ENCODE measurements at regions not wholly inside any gene's neighbourhood (a gene's known extent, or its start where the extent isn't known, plus 50 kb on each side); places are given as distances from the start of the nearest gene placed in this dataset.

DNA sequence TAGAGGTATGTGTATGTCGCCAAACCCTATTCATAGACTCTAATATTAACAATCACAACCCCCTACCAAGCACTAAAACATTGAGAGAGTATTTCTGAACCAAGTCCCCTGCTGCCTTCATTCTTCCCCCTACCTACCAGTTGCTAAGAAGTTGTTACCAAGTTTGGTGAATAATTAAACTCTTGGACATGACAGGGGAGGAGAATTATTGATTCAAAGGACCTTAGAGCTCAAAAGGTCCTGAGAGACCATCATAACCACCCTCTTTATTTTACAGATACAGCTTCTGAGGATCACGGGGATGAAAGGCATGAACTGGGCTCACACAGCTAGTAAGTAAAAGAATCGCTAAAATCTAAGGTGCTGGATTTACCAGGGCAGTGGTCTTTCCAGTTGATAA lies 204.1 kb downstream of the PIK3C3 start:
- TF ChIP-seq CTCF (IDR thresholded peaks at IDR 0.05; ENCODE audit: control insufficient read depth, insufficient read depth, low read depth, low read length, missing control alignments) = no peak
- DNase-seq (ENCODE audit: low read depth) = no peak
- no peak overlapping the region for H3K4me3 ChIP-seq (ENCODE audit: control insufficient read depth, low read depth, low read length)

- TF ChIP-seq CTCF (IDR thresholded peaks at IDR 0.05; ENCODE audit: control insufficient read depth, insufficient read depth, low read depth, low read length, missing control alignments) = no peak
- no peak overlapping the region for H3K4me3 ChIP-seq (ENCODE audit: control insufficient read depth, low read depth, low read length)
- DNase-seq (ENCODE audit: low read depth) = no peak
Measured at GRCh38 chr18:42163321-42163720, 208.3 kb downstream of the PIK3C3 start.

- no peak for DNase-seq (ENCODE audit: low read depth)
- H3K4me3 ChIP-seq (ENCODE audit: control insufficient read depth, low read depth, low read length) = no peak overlapping the region
- no peak for TF ChIP-seq CTCF (IDR thresholded peaks at IDR 0.05; ENCODE audit: control insufficient read depth, insufficient read depth, low read depth, low read length, missing control alignments)
Measured at GRCh38 chr18:42164556-42164955, 209.5 kb downstream of the PIK3C3 start.

GRCh38 chr18:42165922-42166513 lies 211.0 kb downstream of the PIK3C3 start:
- DNase-seq (ENCODE audit: low read depth) = no peak
- no peak for TF ChIP-seq CTCF (IDR thresholded peaks at IDR 0.05; ENCODE audit: control insufficient read depth, insufficient read depth, low read depth, low read length, missing control alignments)
- H3K4me3 ChIP-seq (ENCODE audit: control insufficient read depth, low read depth, low read length) = no peak overlapping the region

DNA sequence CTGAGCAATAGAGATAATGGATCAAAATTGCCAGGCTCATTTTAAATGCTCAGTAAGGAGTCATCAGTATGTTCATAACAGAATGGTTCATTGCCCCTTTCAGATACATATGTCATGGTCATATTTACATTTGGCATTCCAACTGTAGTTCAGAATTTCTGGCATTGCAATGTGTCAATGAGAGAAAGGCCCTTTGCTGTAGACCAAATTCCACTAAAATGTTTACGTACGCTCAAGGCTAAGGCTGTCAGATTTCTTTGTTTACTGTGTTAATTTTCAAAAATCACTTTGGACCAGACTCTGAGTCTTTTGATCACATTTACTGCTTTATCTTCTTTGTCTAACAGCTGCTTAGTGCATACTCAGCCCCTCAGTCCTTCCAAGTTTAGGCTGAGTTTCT lies 213.5 kb downstream of the PIK3C3 start:
- no peak for DNase-seq (ENCODE audit: low read depth)
- TF ChIP-seq CTCF (IDR thresholded peaks at IDR 0.05; ENCODE audit: control insufficient read depth, insufficient read depth, low read depth, low read length, missing control alignments) = no peak
- no peak overlapping the region for H3K4me3 ChIP-seq (ENCODE audit: control insufficient read depth, low read depth, low read length)

DNA sequence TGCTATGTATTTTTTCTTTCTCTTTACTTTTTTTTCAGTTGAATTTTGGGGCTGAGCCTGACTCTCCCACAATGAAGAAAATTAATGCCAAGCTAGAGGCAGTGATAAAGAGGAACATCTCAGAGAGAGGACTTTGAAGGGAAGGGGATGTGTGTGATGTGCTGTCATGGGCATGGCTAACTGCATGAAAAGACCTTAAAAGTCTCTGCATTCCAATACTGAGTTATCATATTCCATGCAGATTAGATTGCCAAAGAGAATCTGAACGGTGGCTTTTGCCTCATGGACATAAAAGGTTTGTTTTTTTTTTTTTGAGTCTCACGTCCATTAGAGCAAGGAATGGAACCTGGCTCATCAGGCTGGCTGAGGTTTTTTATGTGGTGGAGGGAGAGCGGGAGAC lies 213.9 kb downstream of the PIK3C3 start:
- TF ChIP-seq CTCF (IDR thresholded peaks at IDR 0.05; ENCODE audit: control insufficient read depth, insufficient read depth, low read depth, low read length, missing control alignments) = no peak
- DNase-seq (ENCODE audit: low read depth) = no peak
- no peak overlapping the region for H3K4me3 ChIP-seq (ENCODE audit: control insufficient read depth, low read depth, low read length)

DNA sequence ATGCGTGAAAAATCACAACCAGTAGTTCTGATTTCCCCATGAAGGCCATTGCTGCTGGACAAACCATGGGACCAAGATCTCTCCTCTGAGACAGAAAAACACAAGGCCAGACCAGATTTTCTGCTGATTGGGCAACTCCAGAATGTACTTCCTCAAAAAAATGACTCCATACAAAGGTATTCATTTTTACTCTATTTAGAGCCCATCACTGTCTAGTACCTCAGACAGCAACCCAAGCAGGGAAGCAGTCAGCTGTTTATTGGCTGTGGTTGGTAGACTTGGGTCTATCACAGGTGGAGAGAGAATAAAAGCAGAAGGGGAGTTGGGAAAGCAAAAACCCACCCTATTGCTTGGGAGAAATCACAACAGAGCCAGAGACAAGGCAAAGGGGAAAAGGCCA lies 219.9 kb downstream of the PIK3C3 start:
- DNase-seq (ENCODE audit: low read depth) = no peak
- H3K4me3 ChIP-seq (ENCODE audit: control insufficient read depth, low read depth, low read length) = no peak overlapping the region
- TF ChIP-seq CTCF (IDR thresholded peaks at IDR 0.05; ENCODE audit: control insufficient read depth, insufficient read depth, low read depth, low read length, missing control alignments) = no peak

All from AG09309 (cell line).